ENCODE measurements at regions not wholly inside any gene's neighbourhood (a gene's known extent, or its start where the extent isn't known, plus 50 kb on each side); places are given as distances from the start of the nearest gene placed in this dataset.
"Not testable (repeated sequence)": the region's sequence is repeated elsewhere in the genome, so short reads cannot be mapped to it uniquely, and the experiment has no call there.

DNA sequence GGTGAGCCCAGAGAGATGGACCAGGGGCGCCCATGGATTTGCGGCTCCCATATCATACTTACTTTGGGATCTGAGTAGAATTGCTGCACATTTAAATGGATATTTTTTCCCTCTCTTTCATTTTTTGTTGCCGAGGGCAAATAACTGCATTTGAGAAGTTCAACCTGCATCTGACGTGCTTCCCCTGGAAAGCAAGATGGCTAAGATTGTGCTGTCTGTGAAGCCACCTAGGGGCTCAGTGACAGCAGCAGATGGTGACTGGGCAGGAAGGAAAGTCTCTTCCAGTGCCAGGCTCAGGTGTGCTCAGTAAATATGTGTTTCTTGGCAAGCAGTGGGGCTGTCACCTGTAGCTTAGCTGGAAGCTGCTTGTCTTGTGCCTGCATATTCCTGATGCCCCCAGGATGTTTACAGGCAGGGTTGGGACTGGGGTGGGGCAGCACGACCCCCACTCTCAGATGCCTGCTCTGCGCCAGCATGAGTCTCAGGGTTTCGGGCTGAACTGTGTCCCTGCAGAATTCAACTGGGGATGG is 59.8 kb upstream of the ETV3 start:
- DNase-seq (ENCODE audit: low read depth in 4 of 4, low spot score in 3 of 4), result no peak

DNA sequence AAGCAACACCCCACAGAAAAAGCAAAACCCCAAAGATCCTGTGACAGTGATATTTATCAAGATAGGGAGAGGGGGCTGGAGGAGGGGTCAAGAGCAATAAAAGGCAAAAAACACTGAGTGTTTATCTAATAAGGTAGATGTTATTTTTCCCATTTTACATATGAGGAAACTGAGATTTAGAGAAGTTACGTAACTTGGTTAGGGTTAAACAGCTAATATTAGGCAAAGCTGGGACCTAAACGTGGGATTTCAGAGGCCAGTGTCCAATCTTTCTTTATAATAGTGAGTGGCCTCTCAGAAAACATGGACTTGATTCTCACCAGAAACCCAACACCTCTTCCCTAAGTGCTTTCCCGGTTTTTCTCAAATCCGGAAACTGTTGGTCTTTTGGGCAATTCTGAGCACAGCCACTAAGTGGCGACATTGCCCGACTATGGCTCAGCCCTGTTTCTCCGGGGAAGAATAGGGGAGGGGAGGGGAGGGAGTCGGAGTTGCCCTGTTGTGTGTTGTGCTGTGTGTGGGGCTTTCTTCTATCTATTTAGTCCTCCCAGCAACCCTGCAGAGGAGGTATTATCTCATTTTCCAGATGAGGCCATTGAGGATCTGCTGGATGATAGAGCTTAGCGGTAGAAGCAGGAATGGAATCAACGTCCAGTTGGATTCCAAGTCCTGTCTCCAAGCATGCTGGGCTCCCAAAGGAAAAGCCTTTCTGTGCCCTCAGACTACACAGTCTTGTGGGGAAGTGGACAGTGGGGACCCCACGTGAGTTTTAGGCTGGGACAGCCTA is 58.7 kb upstream of the ETV3 start:
- DNase-seq (ENCODE audit: low read depth in 4 of 4, low spot score in 3 of 4), result not testable (repeated sequence)

DNA sequence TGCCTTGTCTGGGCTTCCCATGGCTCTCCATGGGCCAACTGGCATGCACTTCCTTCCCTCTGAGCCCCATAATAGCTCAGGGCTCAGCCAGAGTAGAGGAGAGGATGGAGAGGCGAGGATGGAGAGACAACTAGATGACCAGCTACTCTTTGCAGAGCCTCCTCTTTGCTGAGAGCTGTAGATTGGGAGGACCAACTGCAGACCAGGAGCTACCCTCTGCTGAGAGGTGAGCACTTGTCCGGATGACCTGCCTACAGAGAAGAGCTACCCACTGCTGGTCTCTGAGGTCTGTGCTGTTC is 58.0 kb upstream of the ETV3 start:
- no peak for DNase-seq (ENCODE audit: low read depth in 4 of 4, low spot score in 3 of 4)

DNA sequence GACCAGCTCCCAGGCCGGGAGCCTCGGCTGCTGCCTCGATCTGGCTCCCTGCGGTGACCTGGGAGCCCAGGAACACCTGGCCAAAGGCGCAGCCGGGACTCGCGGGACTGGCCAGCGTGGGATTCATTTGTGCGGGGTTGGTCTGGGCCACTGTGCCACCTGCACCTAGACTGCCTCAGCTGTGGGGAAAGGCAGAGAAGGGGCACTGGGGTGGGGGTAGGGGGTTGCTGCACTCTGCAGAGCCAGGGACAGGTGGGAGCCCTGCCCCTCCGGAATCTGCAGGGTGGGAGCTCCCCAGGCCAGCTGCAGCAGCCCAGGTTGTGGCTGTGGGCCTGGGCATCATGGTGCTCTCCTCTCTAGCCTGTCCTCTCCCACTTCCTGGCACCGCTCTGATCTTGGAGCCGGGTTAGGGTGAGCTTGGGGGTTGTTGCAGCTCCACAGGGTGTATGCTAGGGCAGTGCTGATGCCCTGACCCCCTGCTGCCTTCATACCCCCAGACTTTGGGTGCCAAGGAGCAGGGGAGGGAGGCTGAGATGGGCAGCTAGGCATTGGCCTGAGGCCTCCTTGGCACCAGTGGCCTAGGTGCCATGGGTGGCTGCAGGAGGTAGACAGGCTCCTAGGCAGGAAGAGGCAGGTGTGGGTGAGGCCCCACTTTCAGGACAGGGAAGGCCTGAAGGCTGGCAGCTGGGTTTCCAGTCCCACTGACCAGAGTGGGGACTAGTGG is 57.5 kb upstream of the ETV3 start:
- DNase-seq (ENCODE audit: low read depth in 4 of 4, low spot score in 3 of 4), result no peak

DNA sequence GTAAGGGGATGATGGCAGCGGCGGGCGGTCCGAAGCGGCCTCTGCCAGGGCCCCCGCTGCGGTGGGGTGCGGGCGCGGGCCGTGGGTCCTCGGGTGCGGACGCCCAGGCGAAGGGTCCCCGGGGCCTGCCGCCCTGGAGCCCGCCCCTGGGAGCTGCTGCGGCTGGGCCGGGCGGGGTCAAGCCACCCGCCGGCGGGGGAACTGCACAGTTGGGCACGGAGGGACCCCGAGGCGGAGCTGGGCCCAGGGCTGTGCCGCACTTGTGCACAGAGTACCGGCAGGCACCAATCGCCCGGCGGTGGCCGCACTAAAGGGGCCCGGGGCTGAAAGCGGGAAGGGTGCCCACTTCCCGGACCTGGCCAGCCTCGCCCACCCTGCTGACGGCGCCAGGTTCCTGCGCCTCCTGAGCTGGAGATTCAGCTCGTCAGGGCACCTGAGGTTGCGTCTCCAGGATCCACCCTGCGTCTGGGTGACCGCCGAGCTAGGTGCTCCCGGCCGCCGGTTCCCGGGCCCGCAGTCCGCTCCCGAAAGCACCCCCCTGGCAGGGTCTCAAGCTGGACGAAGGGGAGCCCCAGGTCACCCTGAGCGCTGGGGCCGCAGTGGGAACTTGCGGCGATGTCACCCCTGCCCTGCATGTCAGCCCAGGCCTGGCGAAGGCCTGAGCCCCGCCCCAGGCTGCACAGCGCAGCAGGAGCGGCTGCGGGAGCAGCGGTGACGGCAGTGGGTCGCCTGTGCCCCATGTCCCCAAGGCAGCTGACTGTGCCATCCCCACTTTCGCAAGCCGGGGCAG is 56.7 kb upstream of the ETV3 start:
- no peak for DNase-seq (ENCODE audit: low read depth in 4 of 4, low spot score in 3 of 4)

DNA sequence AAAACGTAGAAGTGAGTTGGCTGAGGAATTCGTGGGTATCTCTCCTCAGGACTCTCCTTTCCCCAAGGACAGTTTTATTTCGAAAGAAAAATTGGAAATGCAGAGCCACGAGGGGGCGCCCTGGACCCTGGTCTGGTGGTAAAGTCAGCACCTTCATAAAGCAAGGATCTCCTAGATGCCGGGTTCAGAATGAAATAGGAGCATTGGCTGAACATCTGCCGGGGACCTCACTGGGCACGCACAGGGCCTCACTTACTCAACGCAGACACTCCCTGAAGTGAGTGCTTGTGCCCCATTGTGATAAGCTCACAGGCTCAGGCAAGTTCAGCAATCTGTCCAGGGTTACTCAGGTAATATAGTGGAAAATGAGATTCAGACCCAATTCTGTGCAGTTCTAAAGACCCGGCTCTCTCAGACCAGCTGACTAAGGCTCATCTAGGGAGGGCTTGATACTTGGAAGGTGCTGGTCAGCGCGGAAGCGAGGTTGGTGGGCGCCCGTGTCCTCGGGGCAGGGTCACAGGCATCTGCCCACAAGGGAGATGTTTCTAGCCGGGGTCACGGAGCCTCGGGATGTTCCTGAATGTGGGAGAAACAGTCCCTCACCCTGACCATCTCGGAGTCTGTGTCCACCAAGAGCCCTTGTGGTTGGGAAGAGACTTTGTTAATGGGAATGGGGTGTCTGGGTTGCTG is 55.7 kb upstream of the ETV3 start:
- peak in 3 of 4 donors; percentile 22 to 27 (median 26) for DNase-seq (ENCODE audit: low read depth in 4 of 4, low spot score in 3 of 4)

DNA sequence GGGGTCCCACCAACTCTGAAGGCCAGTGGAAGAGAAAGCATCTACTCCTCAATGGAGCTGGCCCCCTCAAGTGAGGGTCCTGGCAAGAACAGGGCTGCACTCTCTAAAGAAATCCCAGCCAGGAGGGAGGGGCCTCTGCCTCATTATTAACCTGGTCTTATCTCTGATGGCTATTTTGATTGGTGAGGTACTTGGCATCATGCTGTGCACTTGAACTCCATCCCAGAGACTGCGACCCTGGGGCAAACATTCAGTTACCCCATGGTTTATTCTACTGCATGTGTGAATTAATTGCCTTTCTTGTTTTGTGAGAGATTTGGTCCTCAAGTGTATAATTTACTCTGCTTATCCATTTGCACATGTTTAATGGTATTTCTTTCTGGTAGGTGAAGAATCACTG is 55.0 kb upstream of the ETV3 start:
- DNase-seq (ENCODE audit: low read depth in 4 of 4, low spot score in 3 of 4), result no peak

DNA sequence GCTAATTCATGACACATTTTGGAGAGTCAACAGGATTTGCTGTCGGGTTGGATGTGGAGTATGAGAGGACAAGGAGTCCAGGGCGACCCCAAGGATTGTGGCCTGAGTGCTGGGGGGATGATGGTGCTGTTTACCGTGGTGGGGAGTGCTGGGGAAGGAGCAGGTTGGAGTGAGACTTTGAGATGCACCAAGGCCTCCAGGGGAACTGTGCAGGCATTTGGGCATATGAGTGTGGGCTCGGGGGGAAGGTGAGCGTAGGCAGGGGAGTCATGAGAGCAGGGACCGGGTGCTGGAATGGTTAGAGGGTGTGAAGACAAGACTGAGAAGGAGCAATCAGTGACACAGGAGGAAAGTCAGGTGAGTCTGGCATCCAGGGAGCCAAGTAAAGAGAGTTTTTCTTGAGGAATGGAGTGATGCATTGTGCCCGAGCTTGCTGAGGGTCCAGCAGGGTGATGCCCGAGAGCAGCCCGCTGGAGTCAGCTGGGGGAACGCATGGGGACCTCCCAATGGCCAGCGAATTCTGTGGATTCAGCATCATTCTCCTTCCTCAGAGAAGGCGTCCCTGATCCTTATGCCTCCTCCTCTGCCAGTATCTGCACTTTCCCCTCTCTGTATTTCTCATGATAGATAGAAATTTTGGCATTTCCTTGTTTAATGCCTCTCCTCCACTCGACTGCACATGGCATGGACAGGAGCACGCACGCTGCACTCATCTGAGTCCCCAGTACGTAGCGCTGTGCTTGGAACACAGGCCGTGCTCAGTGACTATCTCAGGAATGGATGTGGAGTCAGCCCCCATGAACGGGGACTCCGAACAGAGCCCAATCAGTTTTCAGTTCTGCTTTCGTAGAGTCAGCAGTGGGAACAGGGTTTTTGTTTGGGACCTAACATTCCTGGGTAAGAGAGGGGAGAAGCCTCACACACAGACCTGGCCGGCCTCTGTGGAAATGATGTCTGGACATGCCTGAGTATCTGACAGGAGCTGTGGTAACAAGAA is 52.1 kb upstream of the ETV3 start:
- DNase-seq (ENCODE audit: low read depth in 4 of 4, low spot score in 3 of 4), result no peak

DNA sequence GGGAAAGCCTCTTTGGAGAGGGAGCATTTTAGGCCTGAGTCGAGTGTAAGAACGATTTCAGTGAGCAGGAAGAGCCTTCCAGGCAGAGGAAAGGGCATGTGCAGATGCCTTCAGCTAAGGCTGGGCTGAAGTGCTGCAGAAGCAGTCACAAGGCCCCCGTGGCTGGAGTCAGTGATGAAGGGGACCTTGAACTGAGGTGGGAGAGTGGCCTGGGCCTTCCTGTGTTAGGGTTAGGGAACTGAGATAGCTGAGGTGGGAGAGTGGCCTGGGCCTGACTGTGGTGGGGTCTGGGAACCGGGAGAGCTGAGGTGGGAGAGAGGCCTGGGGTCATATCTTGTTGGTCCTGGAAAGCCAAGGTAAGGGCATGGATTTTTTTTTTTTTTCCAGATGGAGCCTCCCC is 50.9 kb upstream of the ETV3 start:
- DNase-seq (ENCODE audit: low read depth in 4 of 4, low spot score in 3 of 4), result no peak
